ENCODE measurements at regions not wholly inside any gene's neighbourhood (a gene's known extent, or its start where the extent isn't known, plus 50 kb on each side); places are given as distances from the start of the nearest gene placed in this dataset.

DNA sequence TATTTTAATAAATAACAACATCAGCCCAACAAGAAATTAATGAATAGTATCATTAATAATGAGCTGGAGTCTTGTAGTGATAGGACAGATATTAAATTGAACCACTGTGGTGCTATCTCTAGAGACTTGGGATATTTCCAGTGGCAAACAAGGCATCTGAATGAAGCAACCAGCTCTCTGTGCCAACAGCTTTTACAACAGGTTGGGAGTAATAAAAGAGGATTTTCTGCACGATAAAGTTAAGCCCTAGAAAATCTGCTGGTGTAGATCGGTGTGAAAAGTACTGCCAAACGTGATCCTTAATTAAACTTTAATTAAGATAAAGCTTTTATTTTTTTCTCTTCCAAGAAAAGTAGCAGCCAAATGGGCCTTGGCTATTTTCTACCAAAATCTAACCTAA is 385.5 kb downstream of the NR4A2 start:
- no peak overlapping the region for H3K4me3 ChIP-seq (replicated peaks; ENCODE audit: low read depth, low read length)
- no peak for DNase-seq (ENCODE audit: low read depth)
- no peak for TF ChIP-seq CTCF (IDR thresholded peaks at IDR 0.05; ENCODE audit: low read length, missing control alignments)

GRCh38 chr2:155944218-155944617 is 388.3 kb downstream of the NR4A2 start:
- H3K4me3 ChIP-seq (replicated peaks; ENCODE audit: low read depth, low read length): no peak overlapping the region
- no peak for DNase-seq (ENCODE audit: low read depth)
- no peak for TF ChIP-seq CTCF (IDR thresholded peaks at IDR 0.05; ENCODE audit: low read length, missing control alignments)

DNA sequence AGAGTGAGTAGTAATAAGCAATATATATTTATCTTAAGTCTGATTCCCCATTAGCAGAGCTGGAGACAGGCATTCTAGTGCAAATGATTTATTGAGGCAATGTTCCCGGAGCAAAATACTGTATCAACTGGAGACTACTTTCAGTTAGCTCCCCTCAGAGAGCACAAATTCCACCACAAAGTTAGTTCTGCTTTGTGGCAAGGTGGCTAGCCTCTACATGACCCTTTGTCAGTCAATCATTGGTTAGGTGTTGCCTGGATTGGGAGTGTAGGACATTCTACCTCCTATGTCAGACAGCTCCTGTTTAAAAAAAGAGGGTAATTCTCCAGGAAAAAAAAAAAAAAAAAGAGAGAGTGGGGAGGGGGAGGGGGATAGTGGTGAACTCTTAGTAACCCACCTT is 402.2 kb downstream of the NR4A2 start:
- no peak overlapping the region for H3K4me3 ChIP-seq (replicated peaks; ENCODE audit: low read depth, low read length)
- no peak for TF ChIP-seq CTCF (IDR thresholded peaks at IDR 0.05; ENCODE audit: low read length, missing control alignments)

GRCh38 chr2:155917380-155917779 is 415.1 kb downstream of the NR4A2 start:
- no peak overlapping the region for H3K4me3 ChIP-seq (replicated peaks; ENCODE audit: low read depth, low read length)
- no peak for DNase-seq (ENCODE audit: low read depth)
- TF ChIP-seq CTCF (IDR thresholded peaks at IDR 0.05; ENCODE audit: low read length, missing control alignments): no peak

More for the DNA sequence above, 402.2 kb downstream of the NR4A2 start:
- DNase-seq (ENCODE audit: low read depth): no peak

GRCh38 chr2:155913356-155913755 is 419.2 kb downstream of the NR4A2 start:
- no peak overlapping the region for H3K4me3 ChIP-seq (replicated peaks; ENCODE audit: low read depth, low read length)
- TF ChIP-seq CTCF (IDR thresholded peaks at IDR 0.05; ENCODE audit: low read length, missing control alignments): no peak
- DNase-seq (ENCODE audit: low read depth): no peak

GRCh38 chr2:155908567-155908966 is 424.0 kb downstream of the NR4A2 start:
- TF ChIP-seq CTCF (IDR thresholded peaks at IDR 0.05; ENCODE audit: low read length, missing control alignments): no peak
- no peak overlapping the region for H3K4me3 ChIP-seq (replicated peaks; ENCODE audit: low read depth, low read length)
- no peak for DNase-seq (ENCODE audit: low read depth)

- DNase-seq (ENCODE audit: low read depth): no peak
- TF ChIP-seq CTCF (IDR thresholded peaks at IDR 0.05; ENCODE audit: low read length, missing control alignments): no peak
- no peak overlapping the region for H3K4me3 ChIP-seq (replicated peaks; ENCODE audit: low read depth, low read length)
Measured at GRCh38 chr2:155907211-155907610, 425.3 kb downstream of the NR4A2 start.

Measured in fibroblast of pulmonary artery (primary cell).